ENCODE measurements at regions not wholly inside any gene's neighbourhood (a gene's known extent, or its start where the extent isn't known, plus 50 kb on each side); places are given as distances from the start of the nearest gene placed in this dataset.

- H4K8ac ChIP-seq (ENCODE audit: extremely low read depth, insufficient read depth, low read length), result no peak overlapping the region
- no peak overlapping the region for H2BK120ac ChIP-seq (replicated peaks; ENCODE audit: low read depth, low read length)
- no peak overlapping the region for H2BK5ac ChIP-seq (ENCODE audit: low read depth, low read length)
- H3K14ac ChIP-seq (ENCODE audit: insufficient read length), result no peak overlapping the region
- no peak overlapping the region for H3K9ac ChIP-seq (replicated peaks in 1 of 4; ENCODE audit: extremely low read depth in 1 of 4, low read depth in 3 of 4, low read length in 3 of 4)
- DNase-seq (ENCODE audit: low read depth in 1 of 2, low spot score in 2 of 2) (no peak), FAIRE-seq (no peak)
- H3K23me2 ChIP-seq (ENCODE audit: low read depth, low read length), result no peaks in the 10 kb centered on the region
- H4K91ac ChIP-seq (replicated peaks; ENCODE audit: insufficient read length, low read length), result no peak overlapping the region
- no peaks in the 10 kb centered on the region for H3K79me2 ChIP-seq (ENCODE audit: control insufficient read depth in 1 of 2, insufficient read depth in 2 of 2, low read length in 2 of 2)
- no peaks in the 10 kb centered on the region for H4K20me1 ChIP-seq (replicated peaks in 1 of 2; ENCODE audit: control insufficient read depth in 1 of 2, insufficient read depth in 2 of 2, low read length in 2 of 2)
- 92% methylated on average over 3 of the region's 3 CpGs; no CpG with 5 or more reads in 1 of the 2 experiments for WGBS, 2 experiments (ENCODE audit: extremely low coverage in 1 of 2, insufficient coverage in 1 of 2, insufficient read length in 1 of 2, insufficient replicate concordance in 2 of 2, low coverage in 1 of 2, low lambda C conversion rate in 2 of 2, missing lambda C conversion rate in 1 of 2)
- peaks cover 0 to 4% (median 2%) of the 10 kb centered on the region in 4 experiments; a peak in 2 of 7 replicates for H3K4me1 ChIP-seq (replicated peaks in 1 of 4; ENCODE audit: control insufficient read depth in 3 of 4, insufficient read depth in 4 of 4, low read length in 3 of 4)
- no peak overlapping the region for H2AFZ ChIP-seq (ENCODE audit: low read length)
- no peak overlapping the region for H3K56ac ChIP-seq (replicated peaks; ENCODE audit: insufficient read length, low read depth, low read length)
- H3K36me3 ChIP-seq (ENCODE audit: control insufficient read depth in 2 of 4, insufficient read depth in 4 of 4, low read length in 3 of 4), result no peaks in the 10 kb centered on the region; a peak in 2 of 8 replicates
- H3K27ac ChIP-seq (ENCODE audit: low read depth, low read length), result no peak overlapping the region
- H2BK12ac ChIP-seq (ENCODE audit: low read depth, low read length), result no peak overlapping the region
- H3K4me3 ChIP-seq (ENCODE audit: extremely low read depth in 1 of 4, insufficient read depth in 2 of 4, low read depth in 3 of 4, low read length in 4 of 4), result no peak overlapping the region
- no peak overlapping the region for H3K4ac ChIP-seq (replicated peaks; ENCODE audit: insufficient read length, low read depth, low read length)
- H2BK20ac ChIP-seq (ENCODE audit: low read length), result no peak overlapping the region
- POLR2A ChIA-PET (ENCODE audit: partially characterized antibody), result no interaction called here
- no peak overlapping the region; the same call in 1 of the 2 replicates for H3K18ac ChIP-seq (ENCODE audit: extremely low read depth, low read length)
- peaks cover 10 to 14% of the 10 kb centered on the region in 2 experiments for H3K9me3 ChIP-seq (ENCODE audit: insufficient read depth in 2 of 2, low read depth in 1 of 2, low read length in 1 of 2)
- H3K4me2 ChIP-seq (ENCODE audit: insufficient read depth in 1 of 2, low read depth in 2 of 2, low read length in 2 of 2), result no peak overlapping the region
- H4K5ac ChIP-seq (ENCODE audit: insufficient read length, low read depth, low read length), result no peak overlapping the region
- H3K23ac ChIP-seq (ENCODE audit: insufficient read length), result no peak overlapping the region
- no peak overlapping the region for H2BK15ac ChIP-seq (ENCODE audit: low read length)
- H3K27me3 ChIP-seq (replicated peaks in 1 of 4; ENCODE audit: control insufficient read depth in 3 of 4, extremely low read depth in 1 of 4, insufficient read depth in 3 of 4, low read length in 3 of 4), result no peaks in the 10 kb centered on the region
- no peak overlapping the region for H2AK5ac ChIP-seq (ENCODE audit: low read depth, low read length)
- CTCF ChIA-PET (ENCODE audit: partially characterized antibody), result no interaction called here
- H3K79me1 ChIP-seq (ENCODE audit: low read depth, low read length), result no peaks in the 10 kb centered on the region
- TF ChIP-seq SP1 (IDR thresholded peaks at IDR 0.05; ENCODE audit: low read depth, low read length), result no peak
- no peak for TF ChIP-seq CEBPB (IDR thresholded peaks at IDR 0.05; ENCODE audit: low read depth, low read length)
- TF ChIP-seq RBBP5 (IDR thresholded peaks at IDR 0.05; ENCODE audit: borderline replicate concordance, low read depth, low read length), result no peak
- no peak for TF ChIP-seq CTBP2 (IDR thresholded peaks at IDR 0.05; ENCODE audit: borderline replicate concordance, insufficient read depth, insufficient read length, low read length)
- TF ChIP-seq HDAC2 (IDR thresholded peaks at IDR 0.05; ENCODE audit: borderline replicate concordance in 1 of 2, low read depth in 2 of 2, low read length in 2 of 2), result no peak
- no peak for TF ChIP-seq NANOG (IDR thresholded peaks at IDR 0.05; ENCODE audit: insufficient read depth, low read depth, low read length, poor library complexity, severe bottlenecking)
- no peak for TF ChIP-seq KDM4A (IDR thresholded peaks at IDR 0.05; ENCODE audit: low read depth, low read length, severe bottlenecking)
- TF ChIP-seq CHD2 (IDR thresholded peaks at IDR 0.05; ENCODE audit: low read length), result no peak
- TF ChIP-seq, protein P1, sequence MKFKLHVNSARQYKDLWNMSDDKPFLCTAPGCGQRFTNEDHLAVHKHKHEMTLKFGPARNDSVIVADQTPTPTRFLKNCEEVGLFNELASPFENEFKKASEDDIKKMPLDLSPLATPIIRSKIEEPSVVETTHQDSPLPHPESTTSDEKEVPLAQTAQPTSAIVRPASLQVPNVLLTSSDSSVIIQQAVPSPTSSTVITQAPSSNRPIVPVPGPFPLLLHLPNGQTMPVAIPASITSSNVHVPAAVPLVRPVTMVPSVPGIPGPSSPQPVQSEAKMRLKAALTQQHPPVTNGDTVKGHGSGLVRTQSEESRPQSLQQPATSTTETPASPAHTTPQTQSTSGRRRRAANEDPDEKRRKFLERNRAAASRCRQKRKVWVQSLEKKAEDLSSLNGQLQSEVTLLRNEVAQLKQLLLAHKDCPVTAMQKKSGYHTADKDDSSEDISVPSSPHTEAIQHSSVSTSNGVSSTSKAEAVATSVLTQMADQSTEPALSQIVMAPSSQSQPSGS (IDR thresholded peaks at IDR 0.05; ENCODE audit: low read length), result no peak
- no peak for TF ChIP-seq FOSL1 (IDR thresholded peaks at IDR 0.05; ENCODE audit: insufficient read depth, low read depth, low read length)
Observed at GRCh38 chr11:11095831-11096723, 238.2 kb upstream of the ZBED5 start.

Measured in H1 (cell line).